K562 (cell line): ENCODE measurements at regions not wholly inside any gene's neighbourhood (a gene's known extent, or its start where the extent isn't known, plus 50 kb on each side); places are given as distances from the start of the nearest gene placed in this dataset.

Source experiments
- ATAC-seq: fragments of 200-7000 bp; cut with Tn5 transposase; 3 replicates; pipeline ENCODE4 v1.9.1; 2020; ENCODE audit warnings: moderate library complexity
- BruUV-seq: library from RNA; stranded (reverse); fragments of 400-500 nt; replicated peaks from 2 replicates; lab custom pipeline; 2021; lab: Mats Ljungman, UMichigan
- CTCF ChIA-PET: fragments of 300-600 bp; formaldehyde crosslinking; extraction: SDS; loops from one replicate; lab custom pipeline; 2021; ENCODE audit warnings: low intra/inter-chr PET ratio; lab: Yijun Ruan, JAX
- POLR2A ChIA-PET: fragments of 300-600, 350-650 bp; sonication (Branson Sonifier 250); formaldehyde crosslinking; extraction: SDS; loops from one replicate; lab custom pipeline; 2021; ENCODE audit warnings: antibody characterized with exemption, inconsistent platforms; lab: Yijun Ruan, JAX
- DNase-seq, 4 experiments: peaks; one replicate each; pipeline versions ENCODE4 v3.0.0 to v3.0.0-alpha.2; 2011 to 2018; ENCODE audit warnings: low spot score in 3 of 4, mixed read lengths in 3 of 4; ENCODE audit errors: extremely low read depth in 1 of 4
- FAIRE-seq: peaks from 2 replicates; lab custom pipeline; 2011; peaks lifted over from hg19 to GRCh38; lab: Jason Lieb, UNC
- H2AFZ ChIP-seq: 2 replicates; pipeline ENCODE4 v1.6.0; 2011; ENCODE audit warnings: low read depth, low read length, control low read depth, inconsistent platforms
- H3K27ac ChIP-seq: fragments of 200-600 bp; 3 replicates; pipeline ENCODE4 v1.8.0; 2011; ENCODE audit warnings: low read depth, mild to moderate bottlenecking, control low read depth, inconsistent platforms, low read length, moderate library complexity, mixed read lengths; ENCODE audit errors: extremely low read depth
- H3K27me3 ChIP-seq, 2 experiments: fragments of 300-600 bp in 1 of 2; 2 replicates in 1 of 2; 3 replicates in 1 of 2; pipeline versions ENCODE4 v1.6.0 to v1.8.0; 2011; ENCODE audit warnings: inconsistent platforms in 2 of 2, low read length in 2 of 2, mild to moderate bottlenecking in 1 of 2, mixed read lengths in 1 of 2, moderate library complexity in 1 of 2; ENCODE audit not compliant: control insufficient read depth in 2 of 2, insufficient read depth in 2 of 2
- H3K36me3 ChIP-seq: fragments of 300-600 bp; 3 replicates; pipeline ENCODE4 v1.8.0; 2011; ENCODE audit warnings: mild to moderate bottlenecking, low read length, inconsistent platforms; ENCODE audit not compliant: control insufficient read depth, insufficient read depth
- H3K4me1 ChIP-seq, 2 experiments: fragments of 200-600 bp in 1 of 2; replicated peaks in 1 of 2; 2 replicates in 1 of 2; 3 replicates in 1 of 2; pipeline versions ENCODE4 v1.5.1 to v1.8.0; 2011; ENCODE audit warnings: inconsistent platforms in 2 of 2, low read length in 2 of 2, mild to moderate bottlenecking in 1 of 2, mixed read lengths in 1 of 2, moderate library complexity in 1 of 2; ENCODE audit not compliant: control insufficient read depth in 2 of 2, insufficient read depth in 2 of 2
- H3K4me2 ChIP-seq: 2 replicates; pipeline ENCODE4 v1.6.1; 2011; ENCODE audit warnings: low read length, control low read depth, inconsistent platforms, mixed read lengths; ENCODE audit not compliant: insufficient read depth
- H3K4me3 ChIP-seq: fragments of 200-600 bp; sonication (generic), shearing (Covaris generic); 2 replicates; pipeline ENCODE4 v1.5.1; 2016; ENCODE audit warnings: control low read depth, inconsistent platforms
- H3K79me2 ChIP-seq: fragments of 200-600 bp; 3 replicates; pipeline ENCODE4 v1.8.0; 2011; ENCODE audit warnings: low read length, inconsistent platforms; ENCODE audit not compliant: control insufficient read depth, insufficient read depth
- H3K9ac ChIP-seq, 2 experiments: 2 replicates each; pipeline versions ENCODE4 v1.6.0 to v1.6.1; 2011; ENCODE audit warnings: low read depth in 2 of 2, low read length in 2 of 2, control low read depth in 1 of 2, inconsistent platforms in 1 of 2, mild to moderate bottlenecking in 1 of 2, mixed read lengths in 1 of 2; ENCODE audit not compliant: insufficient read depth in 1 of 2
- H3K9me1 ChIP-seq: one replicate; pipeline ENCODE4 v1.6.0; 2011; ENCODE audit warnings: inconsistent platforms, mild to moderate bottlenecking, low read length, moderate library complexity; ENCODE audit not compliant: control insufficient read depth, insufficient read depth
- H3K9me3 ChIP-seq: replicated peaks from 2 replicates; pipeline ENCODE4 v1.5.1; 2011; ENCODE audit warnings: low read depth, low read length, inconsistent platforms; ENCODE audit not compliant: control insufficient read depth, insufficient read depth
- H4K20me1 ChIP-seq: replicated peaks from 2 replicates; pipeline ENCODE4 v1.6.1; 2011; ENCODE audit warnings: low read length, inconsistent platforms, mixed read lengths; ENCODE audit not compliant: control insufficient read depth, insufficient read depth
- BRD9 ChIP-seq: fragments of 450-650 bp; IDR thresholded peaks from 2 replicates; pipeline ENCODE4 v1.6.1; 2018; ENCODE audit warnings: low read depth; ENCODE audit not compliant: partially characterized antibody
- KHSRP ChIP-seq: fragments of 450-650 bp; IDR thresholded peaks from 2 replicates; pipeline ENCODE4 v1.6.1; 2017
- KLF1 ChIP-seq: fragments of 450-650 bp; IDR thresholded peaks from 2 replicates; pipeline ENCODE4 v1.6.1; 2016; ENCODE audit warnings: missing genetic modification characterization, missing compliant biosample characterization
- L3MBTL2 ChIP-seq: fragments of 450-650 bp; IDR thresholded peaks from 2 replicates; pipeline ENCODE4 v1.6.1; 2016; ENCODE audit warnings: mild to moderate bottlenecking, moderate library complexity
- MYC ChIP-seq, 2 experiments: fragments of 250-450 bp in 1 of 2; sonication (Bioruptor Pico) in 1 of 2; IDR thresholded peaks; 2 replicates each; pipeline versions ENCODE4 v1.5.1 to v1.6.1; 2012 to 2021; ENCODE audit warnings: low read depth in 2 of 2, borderline replicate concordance in 1 of 2, improper control_type of control experiment in 1 of 2, low read length in 1 of 2, mild to moderate bottlenecking in 1 of 2, moderate library complexity in 1 of 2
- NFXL1 ChIP-seq: fragments of 450-650 bp; formaldehyde crosslinking; IDR thresholded peaks from 2 replicates; pipeline ENCODE4 v1.4.0; 2021; ENCODE audit warnings: mild to moderate bottlenecking
- PHF20 ChIP-seq: fragments of 450-650 bp; IDR thresholded peaks from 2 replicates; pipeline ENCODE4 v1.6.1; 2018; ENCODE audit not compliant: partially characterized antibody
- PTTG1 ChIP-seq: fragments of 450-650 bp; IDR thresholded peaks from 2 replicates; pipeline ENCODE4 v1.6.1; 2016; ENCODE audit warnings: low read depth, mild to moderate bottlenecking, missing genetic modification characterization, missing compliant biosample characterization
- RFX7 ChIP-seq: fragments of 250-450 bp; sonication (Bioruptor Pico); IDR thresholded peaks from 2 replicates; pipeline ENCODE4 v1.5.1; 2021; ENCODE audit warnings: mild to moderate bottlenecking
- SIX5 ChIP-seq, 2 experiments: IDR thresholded peaks; 2 replicates each; pipeline ENCODE4 v1.6.1; 2011; ENCODE audit warnings: low read length in 2 of 2, borderline replicate concordance in 1 of 2, low read depth in 1 of 2, mild to moderate bottlenecking in 1 of 2, moderate library complexity in 1 of 2; ENCODE audit not compliant: insufficient read depth in 1 of 2
- SNIP1 ChIP-seq: fragments of 450-650 bp; IDR thresholded peaks from 2 replicates; pipeline ENCODE4 v1.7.1; 2017; ENCODE audit warnings: low read depth, mild to moderate bottlenecking
- SOX6 ChIP-seq: fragments of 450-650 bp; IDR thresholded peaks from 2 replicates; pipeline ENCODE4 v1.6.1; 2014; ENCODE audit warnings: mild to moderate bottlenecking
- ZKSCAN3 ChIP-seq: fragments of 250-450 bp; sonication (Bioruptor Pico); IDR thresholded peaks from 2 replicates; pipeline ENCODE4 v1.4.0; 2020
- ZNF431 ChIP-seq: sonication (generic); formaldehyde crosslinking; IDR thresholded peaks from 2 replicates; pipeline ENCODE4 v1.8.0; 2022; ENCODE audit warnings: mild to moderate bottlenecking, missing genetic modification reagents
- WGBS: fragments of 100-300 bp; shearing (Covaris generic); methylation state at CpG from one replicate; pipeline ENCODE4 v1.1.6; 2016; ENCODE audit warnings: low coverage, mixed read lengths; ENCODE audit not compliant: insufficient coverage; ENCODE audit errors: missing lambda C conversion rate; 5-methylcytosine and 5-hydroxymethylcytosine counted together
- in situ Hi-C: fragments of 300-500 bp; cut with MboI; formaldehyde crosslinking; loops from 4 replicates; pipeline ENCODE4 v1.15.0; 2018; ENCODE audit warnings: inconsistent platforms, mixed read lengths
- intact Hi-C: fragments of 100-400 bp; cut with micrococcal nuclease; formaldehyde crosslinking; loops from 2 replicates; pipeline ENCODE4 v1.14.2; 2022
- TF ChIP-seq, protein P1 (sequence below): fragments of 250-450 bp; sonication (Bioruptor Pico); IDR thresholded peaks from 2 replicates; pipeline ENCODE4 v1.5.1; 2021; ENCODE audit warnings: mild to moderate bottlenecking
- TF ChIP-seq, protein P2 (sequence below): fragments of 250-450 bp; sonication (Bioruptor Pico); IDR thresholded peaks from 2 replicates; pipeline ENCODE4 v1.6.1; 2021; ENCODE audit warnings: mild to moderate bottlenecking
- TF ChIP-seq, protein P3 (sequence below): fragments of 450-650 bp; IDR thresholded peaks from 2 replicates; pipeline ENCODE4 v1.7.0; 2016; ENCODE audit warnings: borderline replicate concordance

DNA sequence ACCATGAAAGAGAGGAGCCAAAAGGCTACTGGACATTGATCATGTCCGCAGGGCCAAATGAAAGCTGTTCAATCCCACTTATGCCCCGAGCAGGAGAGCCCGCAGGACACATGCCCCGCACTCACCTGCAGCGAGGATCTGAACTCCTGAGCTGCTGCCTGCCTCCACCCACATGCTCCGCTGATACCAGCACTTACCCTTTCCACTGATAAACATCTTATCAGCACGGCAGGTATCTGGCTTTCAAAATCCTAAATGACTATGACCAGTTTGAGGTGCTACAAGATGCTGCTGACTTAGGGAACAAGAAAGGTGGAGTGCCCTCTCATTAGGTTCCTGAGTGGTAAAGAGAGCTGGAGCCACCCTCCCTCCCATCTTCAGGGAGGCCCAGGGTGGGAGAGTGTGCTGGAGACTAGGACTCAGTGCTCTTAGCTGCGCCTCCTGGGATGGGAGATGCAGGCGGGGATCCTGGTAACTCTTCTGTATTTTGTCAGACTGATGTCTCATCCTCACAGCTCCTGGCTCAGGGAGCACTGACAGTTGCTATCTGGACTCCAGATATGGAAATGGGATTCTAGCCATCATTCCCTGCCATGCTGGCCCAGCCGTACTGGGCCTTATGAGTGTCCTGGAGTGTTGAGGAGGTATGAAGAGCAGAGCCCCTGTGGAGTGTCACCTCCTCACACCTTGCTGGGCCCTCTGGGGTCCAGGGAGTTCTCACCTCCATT lies 86.4 kb upstream of the F3 start:
- TF ChIP-seq, protein P1, sequence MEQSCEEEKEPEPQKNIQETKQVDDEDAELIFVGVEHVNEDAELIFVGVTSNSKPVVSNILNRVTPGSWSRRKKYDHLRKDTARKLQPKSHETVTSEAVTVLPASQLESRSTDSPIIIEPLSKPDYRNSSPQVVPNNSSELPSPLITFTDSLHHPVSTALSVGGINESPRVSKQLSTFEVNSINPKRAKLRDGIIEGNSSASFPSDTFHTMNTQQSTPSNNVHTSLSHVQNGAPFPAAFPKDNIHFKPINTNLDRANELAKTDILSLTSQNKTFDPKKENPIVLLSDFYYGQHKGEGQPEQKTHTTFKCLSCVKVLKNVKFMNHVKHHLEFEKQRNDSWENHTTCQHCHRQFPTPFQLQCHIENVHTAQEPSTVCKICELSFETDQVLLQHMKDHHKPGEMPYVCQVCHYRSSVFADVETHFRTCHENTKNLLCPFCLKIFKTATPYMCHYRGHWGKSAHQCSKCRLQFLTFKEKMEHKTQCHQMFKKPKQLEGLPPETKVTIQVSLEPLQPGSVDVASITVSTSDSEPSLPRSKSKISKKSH, result no peak
- TF ChIP-seq NFXL1 (CRISPR knock-in tag), result no peak
- TF ChIP-seq MYC (IDR thresholded peaks at IDR 0.05; ENCODE audit: low read depth, low read length), result no peak
- TF ChIP-seq MYC (CRISPR knock-in tag; IDR thresholded peaks at IDR 0.05; ENCODE audit: borderline replicate concordance, low read depth), result no peak
- no peak for TF ChIP-seq PHF20
- no peak for TF ChIP-seq SIX5 (IDR thresholded peaks at IDR 0.05; ENCODE audit: borderline replicate concordance in 1 of 2, insufficient read depth in 1 of 2, low read depth in 1 of 2, low read length in 2 of 2)
- TF ChIP-seq ZNF431, result no peak
- TF ChIP-seq ZKSCAN3 (CRISPR knock-in tag), result no peak
- TF ChIP-seq, protein P2, sequence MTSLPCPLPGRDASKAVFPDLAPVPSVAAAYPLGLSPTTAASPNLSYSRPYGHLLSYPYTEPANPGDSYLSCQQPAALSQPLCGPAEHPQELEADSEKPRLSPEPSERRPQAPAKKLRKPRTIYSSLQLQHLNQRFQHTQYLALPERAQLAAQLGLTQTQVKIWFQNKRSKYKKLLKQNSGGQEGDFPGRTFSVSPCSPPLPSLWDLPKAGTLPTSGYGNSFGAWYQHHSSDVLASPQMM (CRISPR knock-in tag), result no peak
- TF ChIP-seq KLF1 (tag), result no peak
- TF ChIP-seq, protein P3, sequence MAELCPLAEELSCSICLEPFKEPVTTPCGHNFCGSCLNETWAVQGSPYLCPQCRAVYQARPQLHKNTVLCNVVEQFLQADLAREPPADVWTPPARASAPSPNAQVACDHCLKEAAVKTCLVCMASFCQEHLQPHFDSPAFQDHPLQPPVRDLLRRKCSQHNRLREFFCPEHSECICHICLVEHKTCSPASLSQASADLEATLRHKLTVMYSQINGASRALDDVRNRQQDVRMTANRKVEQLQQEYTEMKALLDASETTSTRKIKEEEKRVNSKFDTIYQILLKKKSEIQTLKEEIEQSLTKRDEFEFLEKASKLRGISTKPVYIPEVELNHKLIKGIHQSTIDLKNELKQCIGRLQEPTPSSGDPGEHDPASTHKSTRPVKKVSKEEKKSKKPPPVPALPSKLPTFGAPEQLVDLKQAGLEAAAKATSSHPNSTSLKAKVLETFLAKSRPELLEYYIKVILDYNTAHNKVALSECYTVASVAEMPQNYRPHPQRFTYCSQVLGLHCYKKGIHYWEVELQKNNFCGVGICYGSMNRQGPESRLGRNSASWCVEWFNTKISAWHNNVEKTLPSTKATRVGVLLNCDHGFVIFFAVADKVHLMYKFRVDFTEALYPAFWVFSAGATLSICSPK, result no peak
- no peak for TF ChIP-seq RFX7
- TF ChIP-seq PTTG1 (tag), result no peak
- TF ChIP-seq SOX6, result no peak
- no peak for TF ChIP-seq L3MBTL2
- no peak for TF ChIP-seq BRD9
- TF ChIP-seq KHSRP, result no peak
- no peak for TF ChIP-seq SNIP1
- WGBS, result under 1% methylated on average over 10 of the region's 10 CpGs
- no peak for ATAC-seq

More for the DNA sequence above, 86.4 kb upstream of the F3 start:
- CTCF ChIA-PET, result no interaction called here
- intact Hi-C loops, result no loop called here
- Histone ChIP-seq H3K4me3 (no peak overlapping the region), H3K4me2 (no peak overlapping the region), H3K4me1 (no peaks in the 10 kb centered on the region), H3K9me3 (no peaks in the 10 kb centered on the region), H3K79me2 (no peaks in the 10 kb centered on the region), H2AFZ (no peak overlapping the region), H3K36me3 (no peaks in the 10 kb centered on the region), H3K9ac (no peak overlapping the region), H3K27ac (no peak overlapping the region), H3K27me3 (peaks cover 16 to 40% of the 10 kb centered on the region in 2 experiments), H3K9me1 (no peaks in the 10 kb centered on the region), H4K20me1 (peaks cover 5% of the 10 kb centered on the region; the same call in 1 of the 2 replicates)
- in situ Hi-C loops, result no loop called here
- FAIRE-seq (no peak), DNase-seq (no peak)
- POLR2A ChIA-PET, result no interaction called here
- no TSS peak for BruUV-seq
